Endothelial cell (in vitro differentiated cells): ENCODE measurements at regions not wholly inside any gene's neighbourhood (a gene's known extent, or its start where the extent isn't known, plus 50 kb on each side); places are given as distances from the start of the nearest gene placed in this dataset.

Source experiments
- DNase-seq: peaks from one replicate; pipeline ENCODE4 v3.0.0; 2021; ENCODE audit warnings: low spot score
- H3K27ac Mint-ChIP-seq: one replicate; pipeline ENCODE4 v1.8.0; 2021; ENCODE audit warnings: mixed read lengths, inconsistent platforms; ENCODE audit not compliant: unreplicated experiment
- H3K27me3 Mint-ChIP-seq: one replicate; pipeline ENCODE4 v1.8.0; 2021; ENCODE audit warnings: mild to moderate bottlenecking, moderate library complexity, mixed read lengths, inconsistent platforms; ENCODE audit not compliant: unreplicated experiment
- H3K36me3 Mint-ChIP-seq: one replicate; pipeline ENCODE4 v1.8.0; 2021; ENCODE audit warnings: mild to moderate bottlenecking, low read depth, mixed read lengths, inconsistent platforms; ENCODE audit not compliant: unreplicated experiment
- H3K4me1 Mint-ChIP-seq: one replicate; pipeline ENCODE4 v1.8.0; 2021; ENCODE audit warnings: mild to moderate bottlenecking, mixed read lengths, inconsistent platforms; ENCODE audit not compliant: unreplicated experiment
- H3K4me3 Mint-ChIP-seq: one replicate; pipeline ENCODE4 v1.8.0; 2021; ENCODE audit warnings: mild to moderate bottlenecking, mixed read lengths, inconsistent platforms; ENCODE audit not compliant: unreplicated experiment
- H3K9me3 Mint-ChIP-seq: one replicate; pipeline ENCODE4 v1.8.0; 2021; ENCODE audit warnings: mixed read lengths, inconsistent platforms; ENCODE audit not compliant: unreplicated experiment
- CTCF ChIP-seq: fragments of 200-600 bp; sonication (generic); IDR thresholded peaks from one replicate; pipeline ENCODE4 v1.5.0; 2021; ENCODE audit warnings: antibody characterized with exemption; ENCODE audit not compliant: unreplicated experiment

GRCh38 chr20:6974838-6975237 is 207.4 kb downstream of the BMP2 start:
- no peaks in the 10 kb centered on the region for H3K9me3 Mint-ChIP-seq
- H3K4me3 Mint-ChIP-seq = no peak overlapping the region
- TF ChIP-seq CTCF = no peak
- no peak overlapping the region for H3K27ac Mint-ChIP-seq
- H3K36me3 Mint-ChIP-seq = no peaks in the 10 kb centered on the region
- DNase-seq = no peak
- peaks cover 5% of the 10 kb centered on the region for H3K4me1 Mint-ChIP-seq
- peaks cover 1% of the 10 kb centered on the region for H3K27me3 Mint-ChIP-seq

- no peaks in the 10 kb centered on the region for H3K9me3 Mint-ChIP-seq
- DNase-seq = no peak
- peaks cover 5% of the 10 kb centered on the region for H3K4me1 Mint-ChIP-seq
- H3K4me3 Mint-ChIP-seq = no peak overlapping the region
- no peak overlapping the region for H3K27ac Mint-ChIP-seq
- TF ChIP-seq CTCF = no peak
- H3K36me3 Mint-ChIP-seq = no peaks in the 10 kb centered on the region
- peaks cover 1% of the 10 kb centered on the region for H3K27me3 Mint-ChIP-seq
These were observed 207.8 kb downstream of the BMP2 start for GRCh38 chr20:6975311-6975710.

- H3K4me3 Mint-ChIP-seq = no peak overlapping the region
- H3K4me1 Mint-ChIP-seq = peaks cover 5% of the 10 kb centered on the region
- H3K36me3 Mint-ChIP-seq = no peaks in the 10 kb centered on the region
- no peak for DNase-seq
- H3K27me3 Mint-ChIP-seq = peaks cover 1% of the 10 kb centered on the region
- H3K9me3 Mint-ChIP-seq = no peaks in the 10 kb centered on the region
- no peak for TF ChIP-seq CTCF
- no peak overlapping the region for H3K27ac Mint-ChIP-seq
These were observed 208.8 kb downstream of the BMP2 start for GRCh38 chr20:6976106-6976900.

GRCh38 chr20:6979621-6980020 is 212.1 kb downstream of the BMP2 start:
- no peak for TF ChIP-seq CTCF
- H3K4me1 Mint-ChIP-seq = peaks cover 5% of the 10 kb centered on the region
- no peak overlapping the region for H3K4me3 Mint-ChIP-seq
- H3K36me3 Mint-ChIP-seq = no peaks in the 10 kb centered on the region
- no peak for DNase-seq
- no peaks in the 10 kb centered on the region for H3K9me3 Mint-ChIP-seq
- no peak overlapping the region for H3K27ac Mint-ChIP-seq
- peaks cover 1% of the 10 kb centered on the region for H3K27me3 Mint-ChIP-seq

GRCh38 chr20:6993011-6993410 is 225.5 kb downstream of the BMP2 start:
- TF ChIP-seq CTCF = no peak
- no peak overlapping the region for H3K27ac Mint-ChIP-seq

More at GRCh38 chr20:6993011-6993410, 225.5 kb downstream of the BMP2 start:
- Mint-ChIP-seq H3K27me3 (no peaks in the 10 kb centered on the region), H3K9me3 (no peaks in the 10 kb centered on the region), H3K4me3 (no peak overlapping the region), H3K4me1 (no peaks in the 10 kb centered on the region), H3K36me3 (no peaks in the 10 kb centered on the region)
- no peak for DNase-seq
